ENCODE measurements at regions not wholly inside any gene's neighbourhood (a gene's known extent, or its start where the extent isn't known, plus 50 kb on each side); places are given as distances from the start of the nearest gene placed in this dataset.

DNA sequence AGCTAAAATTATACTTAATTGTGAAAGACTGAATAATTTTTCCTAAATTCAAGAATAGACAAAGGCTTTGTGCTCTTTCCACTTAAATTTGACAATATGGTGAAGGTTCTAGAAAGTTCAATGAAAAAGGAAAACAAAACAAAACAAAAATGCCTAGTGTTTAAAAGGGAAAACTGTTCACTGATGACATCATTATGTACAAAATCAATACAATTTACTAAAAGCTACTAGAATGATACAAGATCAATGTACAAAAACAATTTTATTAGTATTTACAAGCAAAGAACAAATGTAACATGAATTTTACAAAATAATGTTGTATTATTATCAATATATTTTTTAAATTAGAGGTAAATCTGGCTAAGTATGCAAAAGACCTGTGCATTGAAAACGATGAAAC lies 499.1 kb upstream of the FSIP2 start:
- H3K27me3 Mint-ChIP-seq, result no peaks in the 10 kb centered on the region
- no peaks in the 10 kb centered on the region for H3K27me3 ChIP-seq (ENCODE audit: control insufficient read depth in 1 of 2, insufficient read depth in 2 of 2, low read length in 2 of 2)
- no peaks in the 10 kb centered on the region for H3K36me3 Mint-ChIP-seq (ENCODE audit: low read depth)
- DNase-seq (no peak), ATAC-seq (ENCODE audit: poor library complexity) (no peak)
- TF ChIP-seq, protein P1, sequence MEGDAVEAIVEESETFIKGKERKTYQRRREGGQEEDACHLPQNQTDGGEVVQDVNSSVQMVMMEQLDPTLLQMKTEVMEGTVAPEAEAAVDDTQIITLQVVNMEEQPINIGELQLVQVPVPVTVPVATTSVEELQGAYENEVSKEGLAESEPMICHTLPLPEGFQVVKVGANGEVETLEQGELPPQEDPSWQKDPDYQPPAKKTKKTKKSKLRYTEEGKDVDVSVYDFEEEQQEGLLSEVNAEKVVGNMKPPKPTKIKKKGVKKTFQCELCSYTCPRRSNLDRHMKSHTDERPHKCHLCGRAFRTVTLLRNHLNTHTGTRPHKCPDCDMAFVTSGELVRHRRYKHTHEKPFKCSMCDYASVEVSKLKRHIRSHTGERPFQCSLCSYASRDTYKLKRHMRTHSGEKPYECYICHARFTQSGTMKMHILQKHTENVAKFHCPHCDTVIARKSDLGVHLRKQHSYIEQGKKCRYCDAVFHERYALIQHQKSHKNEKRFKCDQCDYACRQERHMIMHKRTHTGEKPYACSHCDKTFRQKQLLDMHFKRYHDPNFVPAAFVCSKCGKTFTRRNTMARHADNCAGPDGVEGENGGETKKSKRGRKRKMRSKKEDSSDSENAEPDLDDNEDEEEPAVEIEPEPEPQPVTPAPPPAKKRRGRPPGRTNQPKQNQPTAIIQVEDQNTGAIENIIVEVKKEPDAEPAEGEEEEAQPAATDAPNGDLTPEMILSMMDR (IDR thresholded peaks at IDR 0.05), result no peak
- intact Hi-C loops (cut with DNase I, micrococcal nuclease), result no loop called here
- H3K9me3 Mint-ChIP-seq, result peaks cover 7% of the 10 kb centered on the region
- H3K4me3 ChIP-seq (ENCODE audit: low read length), result no peak overlapping the region
- ChIA-PET POLR2A (no interaction called here), CTCF (no interaction called here)
- no peaks in the 10 kb centered on the region for H3K4me1 ChIP-seq (ENCODE audit: insufficient read depth, low read length)
- no peaks in the 10 kb centered on the region for H3K36me3 ChIP-seq (ENCODE audit: insufficient read depth, low read length)
- H3K9me3 ChIP-seq (ENCODE audit: control insufficient read depth in 1 of 2, insufficient read depth in 1 of 2, low read length in 2 of 2), result no peaks in the 10 kb centered on the region
- H3K27ac ChIP-seq (ENCODE audit: low read depth in 1 of 2, low read length in 2 of 2), result no peak overlapping the region
- H3K4me3 Mint-ChIP-seq, result no peak overlapping the region
- H3K4me1 Mint-ChIP-seq (ENCODE audit: low read depth), result no peaks in the 10 kb centered on the region
- H3K27ac Mint-ChIP-seq, result no peak overlapping the region

DNA sequence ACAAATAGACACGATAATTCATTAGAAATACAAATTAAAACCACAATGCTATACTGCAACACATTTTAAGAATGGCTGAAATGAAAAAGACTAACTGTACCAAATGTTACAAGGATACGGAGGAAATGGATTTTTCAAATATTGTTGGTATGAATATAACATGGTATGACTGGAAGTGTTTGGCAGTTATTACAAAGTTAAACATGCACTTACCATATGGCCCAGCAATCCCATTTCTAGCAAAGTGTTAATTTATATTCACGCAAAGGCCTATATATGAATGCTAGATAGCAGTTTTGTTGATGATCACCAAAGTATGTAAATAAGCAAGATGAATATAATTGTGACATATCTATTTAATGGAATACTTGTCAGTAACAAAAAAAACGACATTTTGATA lies 497.8 kb upstream of the FSIP2 start:
- Mint-ChIP-seq H3K9me3 (peaks cover 7% of the 10 kb centered on the region), H3K4me1 (ENCODE audit: low read depth) (no peaks in the 10 kb centered on the region), H3K27me3 (no peaks in the 10 kb centered on the region), H3K27ac (no peak overlapping the region), H3K36me3 (ENCODE audit: low read depth) (no peaks in the 10 kb centered on the region), H3K4me3 (no peak overlapping the region)
- ChIA-PET CTCF (no interaction called here), POLR2A (no interaction called here)
- ATAC-seq (ENCODE audit: poor library complexity) (no peak), DNase-seq (no peak)
- no peak overlapping the region for H3K4me3 ChIP-seq (ENCODE audit: low read length)
- no peaks in the 10 kb centered on the region for H3K27me3 ChIP-seq (ENCODE audit: control insufficient read depth in 1 of 2, insufficient read depth in 2 of 2, low read length in 2 of 2)
- TF ChIP-seq, protein P1 (IDR thresholded peaks at IDR 0.05), result no peak
- no peaks in the 10 kb centered on the region for H3K4me1 ChIP-seq (ENCODE audit: insufficient read depth, low read length)
- no peak overlapping the region for H3K27ac ChIP-seq (ENCODE audit: low read depth in 1 of 2, low read length in 2 of 2)
- no peaks in the 10 kb centered on the region for H3K36me3 ChIP-seq (ENCODE audit: insufficient read depth, low read length)
- intact Hi-C loops (cut with DNase I, micrococcal nuclease), result no loop called here
- peaks cover 0 to 7% of the 10 kb centered on the region in 2 experiments for H3K9me3 ChIP-seq (ENCODE audit: control insufficient read depth in 1 of 2, insufficient read depth in 1 of 2, low read length in 2 of 2)

DNA sequence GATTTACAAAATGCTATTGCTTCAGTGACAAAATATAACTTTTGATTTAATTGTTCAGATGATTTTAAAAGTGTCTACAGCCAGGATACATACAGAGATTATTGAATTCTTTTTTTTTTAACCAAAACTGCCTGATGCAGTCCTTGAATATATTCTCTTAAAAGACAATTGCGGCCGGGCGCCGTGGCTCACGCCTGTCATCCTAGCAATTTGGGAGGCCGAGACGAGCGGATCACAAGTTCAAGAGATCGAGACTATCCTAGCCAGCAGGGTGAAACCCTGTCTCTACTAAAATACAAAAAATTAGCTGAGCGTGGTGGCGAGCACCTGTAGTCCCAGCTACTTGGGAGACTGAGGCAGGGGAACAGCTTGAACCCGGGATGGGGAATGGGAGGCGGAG lies 497.0 kb upstream of the FSIP2 start:
- ChIA-PET POLR2A (no interaction called here), CTCF (no interaction called here)

More for the DNA sequence above, 497.0 kb upstream of the FSIP2 start:
- H3K27me3 ChIP-seq (ENCODE audit: control insufficient read depth in 1 of 2, insufficient read depth in 2 of 2, low read length in 2 of 2), result no peaks in the 10 kb centered on the region
- peaks cover 0 to 7% of the 10 kb centered on the region in 2 experiments for H3K9me3 ChIP-seq (ENCODE audit: control insufficient read depth in 1 of 2, insufficient read depth in 1 of 2, low read length in 2 of 2)
- Mint-ChIP-seq H3K27ac (no peak overlapping the region), H3K9me3 (peaks cover 5% of the 10 kb centered on the region), H3K4me1 (ENCODE audit: low read depth) (no peaks in the 10 kb centered on the region), H3K27me3 (no peaks in the 10 kb centered on the region), H3K36me3 (ENCODE audit: low read depth) (no peaks in the 10 kb centered on the region), H3K4me3 (no peak overlapping the region)
- intact Hi-C loops (cut with DNase I, micrococcal nuclease), result no loop called here
- no peaks in the 10 kb centered on the region for H3K36me3 ChIP-seq (ENCODE audit: insufficient read depth, low read length)
- ATAC-seq (ENCODE audit: poor library complexity) (no peak), DNase-seq (no peak)
- no peaks in the 10 kb centered on the region for H3K4me1 ChIP-seq (ENCODE audit: insufficient read depth, low read length)
- TF ChIP-seq, protein P1 (IDR thresholded peaks at IDR 0.05), result no peak
- no peak overlapping the region for H3K4me3 ChIP-seq (ENCODE audit: low read length)
- no peak overlapping the region for H3K27ac ChIP-seq (ENCODE audit: low read depth in 1 of 2, low read length in 2 of 2)

Data from CD4-positive, alpha-beta T cell (primary cell).